Liver (tissue), 3 donors: ENCODE measurements at regions not wholly inside any gene's neighbourhood (a gene's known extent, or its start where the extent isn't known, plus 50 kb on each side); places are given as distances from the start of the nearest gene placed in this dataset.

ENCODE experiments used
- CTCF ChIP-seq: fragments of 150-350 bp; IDR thresholded peaks from 2 replicates; pipeline ENCODE4 v1.5.1; 2017; ENCODE audit warnings: improper control_type of control experiment, low read depth, low read length; ENCODE audit not compliant: missing input control
- REST ChIP-seq: IDR thresholded peaks from 2 replicates; pipeline ENCODE4 v1.6.1; 2016; ENCODE audit warnings: antibody characterized with exemption, mild to moderate bottlenecking
- SP1 ChIP-seq: IDR thresholded peaks from 2 replicates; pipeline ENCODE4 v1.6.1; 2018; ENCODE audit warnings: antibody characterized with exemption, mild to moderate bottlenecking
- donor health status: healthy.
- donor health status: healthy.

DNA sequence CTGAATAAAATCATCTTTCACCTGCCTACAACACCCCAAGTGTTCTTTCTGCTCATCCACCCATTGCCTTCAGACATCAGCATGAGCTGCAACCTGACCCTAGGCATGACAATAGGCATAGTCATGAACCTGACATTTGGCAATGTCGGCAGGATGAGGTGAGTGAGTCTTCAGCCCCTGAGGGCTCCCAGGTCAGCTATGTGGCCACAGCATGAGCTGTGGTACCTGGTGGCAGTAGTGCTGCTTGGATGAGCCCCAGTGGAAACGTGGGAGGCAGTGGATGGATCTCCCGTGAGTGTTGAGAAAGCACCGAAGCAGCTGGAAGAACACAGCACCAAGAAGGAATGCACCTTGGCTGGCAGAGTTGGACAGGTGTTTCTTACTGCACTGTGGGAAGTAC, 334.8 kb upstream of the FAR2 start:
- TF ChIP-seq REST (no peak), CTCF (no peak), SP1 (no peak)
